ENCODE measurements at regions not wholly inside any gene's neighbourhood (a gene's known extent, or its start where the extent isn't known, plus 50 kb on each side); places are given as distances from the start of the nearest gene placed in this dataset.

DNA sequence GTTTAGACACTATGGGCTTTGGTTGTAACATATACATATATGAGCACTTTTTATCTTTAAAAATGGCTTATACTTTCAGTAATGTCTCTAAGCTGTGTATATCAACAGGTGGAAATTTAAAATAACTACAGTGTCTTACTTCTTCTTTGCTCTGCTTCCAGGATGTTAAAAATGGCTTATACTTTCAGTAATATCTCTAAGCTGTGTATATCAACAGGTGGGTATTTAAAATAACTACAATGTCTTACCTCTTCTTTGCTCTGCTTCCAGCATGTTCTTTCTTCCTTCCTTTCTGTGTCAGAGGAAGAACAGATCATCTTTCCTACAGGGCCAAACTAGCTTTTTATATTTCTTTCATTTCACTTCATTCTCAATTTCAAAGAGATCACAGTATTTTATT is 689.6 kb downstream of the EPHA4 start:
- Histone ChIP-seq H3K4me3 (no peak overlapping the region), H3K9me3 (ENCODE audit: low read depth) (no peaks in the 10 kb centered on the region), H3K36me3 (no peaks in the 10 kb centered on the region), H3K27ac (no peak overlapping the region), H3K4me1 (ENCODE audit: low read depth) (no peaks in the 10 kb centered on the region), H3K27me3 (no peaks in the 10 kb centered on the region)
- DNase-seq (ENCODE audit: low read depth in 1 of 2, low spot score in 1 of 2), result no peak
- TF ChIP-seq, protein P1, sequence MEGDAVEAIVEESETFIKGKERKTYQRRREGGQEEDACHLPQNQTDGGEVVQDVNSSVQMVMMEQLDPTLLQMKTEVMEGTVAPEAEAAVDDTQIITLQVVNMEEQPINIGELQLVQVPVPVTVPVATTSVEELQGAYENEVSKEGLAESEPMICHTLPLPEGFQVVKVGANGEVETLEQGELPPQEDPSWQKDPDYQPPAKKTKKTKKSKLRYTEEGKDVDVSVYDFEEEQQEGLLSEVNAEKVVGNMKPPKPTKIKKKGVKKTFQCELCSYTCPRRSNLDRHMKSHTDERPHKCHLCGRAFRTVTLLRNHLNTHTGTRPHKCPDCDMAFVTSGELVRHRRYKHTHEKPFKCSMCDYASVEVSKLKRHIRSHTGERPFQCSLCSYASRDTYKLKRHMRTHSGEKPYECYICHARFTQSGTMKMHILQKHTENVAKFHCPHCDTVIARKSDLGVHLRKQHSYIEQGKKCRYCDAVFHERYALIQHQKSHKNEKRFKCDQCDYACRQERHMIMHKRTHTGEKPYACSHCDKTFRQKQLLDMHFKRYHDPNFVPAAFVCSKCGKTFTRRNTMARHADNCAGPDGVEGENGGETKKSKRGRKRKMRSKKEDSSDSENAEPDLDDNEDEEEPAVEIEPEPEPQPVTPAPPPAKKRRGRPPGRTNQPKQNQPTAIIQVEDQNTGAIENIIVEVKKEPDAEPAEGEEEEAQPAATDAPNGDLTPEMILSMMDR (IDR thresholded peaks at IDR 0.05; ENCODE audit: low read depth, low read length), result no peak

DNA sequence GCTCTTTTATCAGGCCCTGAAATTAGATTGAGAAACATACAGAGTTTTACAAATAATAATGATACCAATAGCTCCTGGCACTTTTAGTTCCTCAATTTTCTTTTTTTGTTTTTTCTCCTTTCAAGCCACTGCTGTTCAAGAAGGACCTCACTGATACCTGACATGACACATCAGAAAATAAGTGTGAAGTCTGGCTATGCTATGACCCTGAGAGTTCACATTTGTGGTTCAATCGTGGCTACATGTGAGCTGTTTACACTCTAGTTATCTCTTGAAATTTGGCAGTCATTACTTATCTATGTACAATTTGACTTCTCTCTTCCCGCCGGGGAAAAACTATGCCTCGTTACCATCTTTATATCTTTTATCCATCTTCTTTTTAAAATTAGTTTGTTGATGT is 686.5 kb downstream of the EPHA4 start:
- H3K36me3 ChIP-seq, result no peaks in the 10 kb centered on the region

DNA sequence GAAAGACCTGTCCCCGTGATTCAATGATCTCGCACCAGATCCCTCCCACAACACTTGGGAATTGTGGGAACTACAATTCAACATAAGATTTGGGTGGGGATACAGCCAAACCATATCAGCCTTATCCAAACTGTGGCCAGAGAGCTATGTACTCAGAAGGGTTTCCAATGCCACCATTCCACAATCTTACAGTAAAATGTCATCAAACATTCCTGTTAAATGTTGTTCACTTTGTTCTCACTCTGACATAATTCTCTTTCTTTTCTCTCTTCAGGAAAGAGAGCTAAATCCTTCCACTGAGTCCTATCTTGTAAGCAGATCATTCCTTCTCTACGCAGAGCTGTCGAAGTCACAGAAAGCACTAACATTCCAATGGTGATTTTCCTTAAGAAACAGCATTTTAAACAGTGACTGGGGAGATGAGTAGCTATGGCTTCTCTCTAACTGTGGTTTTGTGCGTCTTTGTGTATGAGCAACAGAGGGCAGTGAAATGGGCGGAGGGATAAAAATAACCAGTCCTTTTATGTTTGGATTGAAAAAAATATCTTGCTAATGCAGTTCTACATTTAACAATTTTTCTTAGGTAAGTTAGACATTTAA is 684.7 kb downstream of the EPHA4 start:
- H3K27ac ChIP-seq, result no peak overlapping the region

More for the DNA sequence above, 686.5 kb downstream of the EPHA4 start:
- no peaks in the 10 kb centered on the region for H3K4me1 ChIP-seq (ENCODE audit: low read depth)
- DNase-seq (ENCODE audit: low read depth in 1 of 2, low spot score in 1 of 2), result no peak
- H3K9me3 ChIP-seq (ENCODE audit: low read depth), result no peaks in the 10 kb centered on the region
- no peak overlapping the region for H3K4me3 ChIP-seq
- no peak overlapping the region for H3K27ac ChIP-seq
- TF ChIP-seq, protein P1 (IDR thresholded peaks at IDR 0.05; ENCODE audit: low read depth, low read length), result no peak
- H3K27me3 ChIP-seq, result no peaks in the 10 kb centered on the region

DNA sequence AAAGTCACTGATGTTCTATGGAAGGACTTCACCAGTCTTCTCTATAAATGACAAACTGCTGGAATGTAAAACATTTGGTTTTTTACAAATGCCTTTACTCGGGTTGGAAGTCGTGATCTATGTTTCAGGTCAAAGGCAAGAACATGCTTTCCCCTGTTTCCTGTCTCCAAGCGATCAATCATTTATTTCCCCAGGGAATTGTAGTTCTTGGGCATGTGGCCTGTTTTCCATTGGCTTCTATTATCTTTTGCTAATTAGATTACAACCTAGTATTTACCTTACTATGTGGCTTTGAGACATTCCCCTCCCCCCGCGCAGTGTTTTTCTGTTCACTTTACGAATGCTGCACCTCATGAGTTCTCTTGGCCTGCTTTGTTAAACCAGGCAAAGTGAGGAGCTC is 684.2 kb downstream of the EPHA4 start:
- TF ChIP-seq, protein P1 (IDR thresholded peaks at IDR 0.05; ENCODE audit: low read depth, low read length), result no peak
- no peaks in the 10 kb centered on the region for H3K36me3 ChIP-seq
- H3K4me3 ChIP-seq, result no peak overlapping the region
- no peak overlapping the region for H3K27ac ChIP-seq
- no peak for DNase-seq (ENCODE audit: low read depth in 1 of 2, low spot score in 1 of 2)
- H3K27me3 ChIP-seq, result no peaks in the 10 kb centered on the region
- H3K4me1 ChIP-seq (ENCODE audit: low read depth), result no peaks in the 10 kb centered on the region
- no peaks in the 10 kb centered on the region for H3K9me3 ChIP-seq (ENCODE audit: low read depth)

More for the DNA sequence above, 684.7 kb downstream of the EPHA4 start:
- H3K27me3 ChIP-seq, result no peaks in the 10 kb centered on the region
- no peaks in the 10 kb centered on the region for H3K36me3 ChIP-seq
- H3K4me1 ChIP-seq (ENCODE audit: low read depth), result no peaks in the 10 kb centered on the region
- TF ChIP-seq, protein P1 (IDR thresholded peaks at IDR 0.05; ENCODE audit: low read depth, low read length), result no peak
- H3K9me3 ChIP-seq (ENCODE audit: low read depth), result no peaks in the 10 kb centered on the region
- DNase-seq (ENCODE audit: low read depth in 1 of 2, low spot score in 1 of 2), result no peak
- H3K4me3 ChIP-seq, result no peak overlapping the region

DNA sequence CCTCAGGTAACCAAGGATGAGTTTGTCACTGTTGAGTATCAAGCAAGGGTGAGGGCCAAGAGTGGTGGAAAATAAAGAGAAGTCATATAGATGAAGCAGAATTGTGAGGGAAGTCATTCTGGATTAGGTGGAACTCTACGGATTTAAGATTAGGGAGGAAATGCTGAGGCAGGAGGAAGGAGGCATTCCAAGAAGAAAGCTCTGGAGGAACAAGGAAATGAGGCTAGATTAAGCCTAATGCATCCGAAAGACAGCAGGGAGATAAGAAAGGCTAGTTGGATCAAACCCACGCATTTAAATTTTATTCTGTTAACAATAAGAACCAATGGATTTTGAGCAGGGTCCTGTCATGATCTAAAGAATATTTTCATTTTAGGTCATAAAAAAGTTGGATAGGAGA is 681.2 kb downstream of the EPHA4 start:
- H3K27ac ChIP-seq, result no peak overlapping the region
- H3K4me1 ChIP-seq (ENCODE audit: low read depth), result peaks cover 25% of the 10 kb centered on the region
- H3K9me3 ChIP-seq (ENCODE audit: low read depth), result no peaks in the 10 kb centered on the region
- no peaks in the 10 kb centered on the region for H3K27me3 ChIP-seq
- no peaks in the 10 kb centered on the region for H3K36me3 ChIP-seq
- DNase-seq (ENCODE audit: low read depth in 1 of 2, low spot score in 1 of 2), result no peak
- TF ChIP-seq, protein P1 (IDR thresholded peaks at IDR 0.05; ENCODE audit: low read depth, low read length), result no peak
- no peak overlapping the region for H3K4me3 ChIP-seq

Data from cardiac muscle cell (in vitro differentiated cells and primary cell).